GM19351 (cell line): ENCODE measurements at regions not wholly inside any gene's neighbourhood (a gene's known extent, or its start where the extent isn't known, plus 50 kb on each side); places are given as distances from the start of the nearest gene placed in this dataset.
"Not testable (repeated sequence)": the region's sequence is repeated elsewhere in the genome, so short reads cannot be mapped to it uniquely, and the experiment has no call there.

ENCODE experiments used
- ATAC-seq: cut with Tn5 transposase; IDR thresholded peaks from one replicate; pipeline ENCODE4 v1.9.1; 2021; ENCODE audit warnings: mild to moderate bottlenecking, moderate library complexity; ENCODE audit not compliant: unreplicated experiment

DNA sequence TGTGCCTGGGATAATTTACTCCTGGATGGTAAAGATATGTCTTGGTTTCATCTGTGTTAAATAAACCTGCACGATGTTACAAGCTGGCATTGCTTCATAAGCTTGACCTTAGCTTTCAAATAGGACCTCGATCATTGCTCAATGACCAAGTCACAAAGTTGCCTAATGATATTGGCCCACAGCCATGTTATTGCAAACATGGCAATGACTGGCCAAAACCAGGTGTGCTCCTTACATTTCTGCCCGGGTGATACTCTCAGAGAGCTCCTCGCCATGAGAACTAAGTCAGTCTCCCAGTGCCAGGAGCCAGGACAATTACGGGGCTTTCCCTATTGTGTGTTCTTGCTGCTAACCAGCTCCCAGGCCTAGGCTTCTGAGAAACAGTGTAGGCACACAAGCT lies 72.5 kb upstream of the CYP1B1 start:
- no peak for ATAC-seq

GRCh38 chr2:38147333-38148121 lies 71.6 kb upstream of the CYP1B1 start:
- peak; percentile 20 for ATAC-seq

DNA sequence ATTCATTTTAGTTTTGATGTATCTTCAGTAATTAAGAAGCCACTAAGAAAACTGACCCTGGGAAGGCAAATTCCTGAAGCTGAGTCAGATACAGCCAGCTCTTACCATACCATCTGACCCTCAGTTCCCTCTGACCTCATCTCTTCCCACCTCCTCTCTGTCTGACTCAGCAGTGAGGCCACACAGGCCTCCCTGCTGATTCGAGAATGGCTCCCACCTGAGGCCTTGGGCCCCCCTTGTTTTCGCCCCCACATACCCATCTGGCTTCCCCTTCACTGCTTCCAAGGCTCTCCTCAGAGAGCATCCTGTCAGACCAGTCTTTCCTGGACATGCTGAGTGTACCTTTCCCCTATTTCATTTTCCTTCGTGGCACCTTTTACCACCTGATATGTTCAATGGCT lies 71.0 kb upstream of the CYP1B1 start:
- peak; percentile 92 for ATAC-seq

- peak; percentile 61 for ATAC-seq
Measured at GRCh38 chr2:38146275-38146906, 70.4 kb upstream of the CYP1B1 start.

DNA sequence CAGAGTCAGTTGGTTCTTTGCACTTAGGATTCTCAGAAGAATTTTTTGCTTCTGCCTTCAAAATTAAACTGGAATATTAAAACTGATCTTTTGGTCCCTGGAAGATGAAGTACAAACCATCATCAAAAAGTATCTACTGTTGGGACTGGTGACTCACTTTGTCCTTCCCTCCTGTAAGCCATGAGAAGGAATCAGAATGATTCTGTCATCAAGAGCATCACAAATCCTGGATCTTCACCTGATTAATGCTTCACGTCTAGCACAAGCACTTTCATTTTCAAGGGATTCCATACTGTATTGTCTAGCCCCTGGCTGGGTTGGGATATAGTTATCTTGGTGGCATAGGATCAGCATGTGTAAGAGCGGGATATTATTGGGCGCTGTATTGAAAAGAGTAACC lies 69.3 kb upstream of the CYP1B1 start:
- no peak for ATAC-seq

- ATAC-seq: no peak
Measured at GRCh38 chr2:38142627-38143026, 66.7 kb upstream of the CYP1B1 start.

- no peak for ATAC-seq
Measured at GRCh38 chr2:38141501-38141900, 65.5 kb upstream of the CYP1B1 start.

GRCh38 chr2:38138996-38139395 lies 63.0 kb upstream of the CYP1B1 start:
- ATAC-seq: no peak

GRCh38 chr2:38138419-38138818 lies 62.5 kb upstream of the CYP1B1 start:
- no peak for ATAC-seq

DNA sequence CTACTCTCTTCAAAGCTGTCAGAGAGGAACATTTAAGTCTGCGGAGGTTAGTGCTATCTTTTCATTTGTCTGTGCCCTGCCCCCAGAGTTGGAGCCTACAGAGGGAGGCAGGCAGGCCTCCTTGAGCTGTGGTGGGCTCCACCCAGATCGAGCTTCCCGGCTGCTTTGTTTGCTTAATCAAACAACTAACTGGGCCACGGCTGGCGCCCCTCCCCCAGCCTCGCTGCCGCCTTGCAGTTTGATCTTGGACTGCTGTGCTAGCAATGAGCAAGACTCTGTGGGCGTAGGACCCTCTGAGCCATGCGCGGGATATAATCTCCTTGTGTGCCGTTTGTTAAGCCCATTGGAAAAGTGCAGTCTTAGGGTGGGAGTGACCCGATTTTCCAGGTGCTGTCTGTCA lies 62.0 kb upstream of the CYP1B1 start:
- not testable (repeated sequence) for ATAC-seq

DNA sequence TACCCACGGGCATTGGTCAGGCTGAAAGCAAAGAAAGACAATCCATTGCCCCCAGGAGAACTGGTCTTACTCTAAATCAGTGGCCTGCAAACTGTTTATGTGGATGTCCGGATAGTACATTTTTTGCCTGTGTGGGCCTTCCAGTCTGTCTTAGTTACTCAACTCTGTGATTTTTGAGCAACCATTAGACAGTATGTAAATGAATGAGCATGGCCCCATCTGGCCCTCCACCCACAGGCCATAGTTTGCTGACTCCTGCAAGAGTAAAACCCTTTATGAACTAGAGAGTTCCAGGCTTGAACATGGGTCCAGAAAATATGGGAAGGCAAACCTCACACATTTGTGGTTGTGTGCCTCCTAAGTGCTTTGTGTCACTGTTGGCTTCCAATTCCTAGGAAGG lies 55.7 kb upstream of the CYP1B1 start:
- ATAC-seq: no peak

- ATAC-seq: no peak
Measured at GRCh38 chr2:38130876-38131275, 54.9 kb upstream of the CYP1B1 start.

DNA sequence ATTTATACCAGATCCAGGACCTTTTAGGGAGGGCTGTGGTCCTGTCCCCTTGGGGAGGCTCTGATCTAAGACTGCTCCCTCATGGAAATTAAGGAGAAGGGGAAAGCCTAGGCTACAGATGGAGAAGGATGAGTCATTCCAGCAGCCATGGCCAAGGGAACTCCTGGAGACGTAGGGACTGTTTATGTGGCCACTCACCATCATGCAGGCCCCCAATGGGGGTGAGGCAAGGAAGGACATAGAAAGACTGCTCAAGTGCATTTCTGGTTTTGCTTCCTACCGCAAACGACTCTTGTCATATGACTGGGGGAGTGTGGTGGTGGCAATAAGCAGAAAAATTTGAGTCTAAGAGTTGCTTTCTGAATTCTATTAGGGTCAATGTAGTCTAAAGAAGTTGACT lies 54.0 kb upstream of the CYP1B1 start:
- no peak for ATAC-seq

GRCh38 chr2:38129481-38129880 lies 53.5 kb upstream of the CYP1B1 start:
- ATAC-seq: no peak

DNA sequence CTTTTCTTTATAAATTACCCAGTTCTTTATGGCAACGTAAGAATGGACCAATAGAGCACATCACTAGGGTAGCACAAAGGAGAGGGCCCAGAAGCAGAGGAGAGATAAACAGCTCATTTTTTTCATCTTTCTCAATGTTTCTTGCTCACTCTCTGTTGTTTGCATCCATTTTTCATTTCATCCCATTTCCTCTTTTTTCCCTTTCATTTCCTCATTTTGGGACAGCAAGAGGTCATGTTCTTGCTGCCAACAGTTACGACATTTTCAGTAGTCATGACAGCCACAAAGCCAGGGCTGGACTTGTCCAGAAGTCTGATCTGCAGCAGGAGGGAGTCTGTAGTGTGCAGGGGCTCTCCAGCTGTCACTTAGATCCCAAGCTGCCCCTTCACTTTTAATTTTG lies 52.7 kb upstream of the CYP1B1 start:
- ATAC-seq: peak; percentile 67

DNA sequence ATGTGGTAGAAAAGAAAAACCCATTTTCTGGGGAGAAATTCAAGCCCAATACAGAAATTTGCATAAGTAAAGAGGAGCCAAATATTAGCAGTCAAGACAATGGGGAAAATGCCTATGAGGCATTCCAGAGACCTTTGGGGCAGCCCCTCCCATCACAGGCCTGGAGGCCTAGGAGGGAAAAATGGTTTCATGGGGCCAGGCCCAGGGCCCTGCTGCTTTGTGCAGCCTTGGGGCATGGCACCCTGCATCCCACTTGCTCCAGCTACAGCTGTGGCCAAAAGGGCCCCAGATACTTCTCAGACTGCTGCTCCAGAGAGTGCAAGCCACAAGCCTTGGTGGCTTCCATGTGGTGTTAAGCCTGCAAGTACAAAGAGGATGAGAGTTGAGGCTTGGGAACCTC lies 51.3 kb upstream of the CYP1B1 start:
- no peak for ATAC-seq

DNA sequence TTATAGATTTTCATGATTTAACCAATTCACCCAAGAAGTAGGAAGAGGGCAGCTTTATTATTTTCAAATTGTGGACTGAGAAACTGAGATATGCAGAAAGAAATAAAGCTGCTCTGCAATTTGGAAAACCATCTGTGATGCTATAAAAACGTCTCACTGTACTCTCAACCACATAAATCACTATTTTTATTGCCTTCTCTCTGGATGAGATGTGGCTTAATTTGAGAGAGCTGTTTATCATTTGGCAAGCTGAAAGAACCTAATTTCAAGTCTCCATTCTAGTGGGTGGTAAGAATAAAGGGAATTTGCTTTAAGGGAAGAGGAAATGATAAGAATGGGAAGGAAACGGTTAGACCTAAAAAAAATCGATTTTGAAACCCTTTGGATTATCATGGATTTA lies 49.9 kb upstream of the CYP1B1 start:
- no peak for ATAC-seq
